HepG2 (cell line): ENCODE measurements at regions not wholly inside any gene's neighbourhood (a gene's known extent, or its start where the extent isn't known, plus 50 kb on each side); places are given as distances from the start of the nearest gene placed in this dataset.

Experiments
- ATAC-seq: fragments of 200-7000 bp; cut with Tn5 transposase; 3 replicates; pipeline ENCODE4 v1.9.1; 2020; ENCODE audit warnings: mild to moderate bottlenecking, moderate library complexity
- BruUV-seq: library from RNA; stranded (reverse); fragments of 400-500 nt; replicated peaks from 2 replicates; lab custom pipeline; 2021; lab: Mats Ljungman, UMichigan
- CTCF ChIA-PET: fragments of 300-600 bp; formaldehyde crosslinking; extraction: SDS; loops from one replicate; lab custom pipeline; 2021; ENCODE audit warnings: low total read pairs, inconsistent platforms, low intra/inter-chr PET ratio; lab: Yijun Ruan, JAX
- POLR2A ChIA-PET: fragments of 350-600 bp; sonication (Branson Sonifier 250); formaldehyde crosslinking; loops from one replicate; lab custom pipeline; 2020; ENCODE audit warnings: antibody characterized with exemption, inconsistent platforms; lab: Yijun Ruan, JAX
- DNase-seq: peaks from one replicate; pipeline ENCODE4 v3.0.0-alpha.2; 2015; ENCODE audit warnings: low spot score
- FAIRE-seq: peaks from 3 replicates; lab custom pipeline; 2011; peaks lifted over from hg19 to GRCh38; lab: Jason Lieb, UNC
- H2AFZ ChIP-seq: one replicate; pipeline ENCODE4 v1.6.1; 2011; ENCODE audit warnings: low read length, inconsistent platforms
- H3K27ac ChIP-seq: fragments of 300-600 bp; 3 replicates; pipeline ENCODE4 v1.8.0; 2011; ENCODE audit warnings: mixed run types, mild to moderate bottlenecking, mixed read lengths, low read length, inconsistent platforms; ENCODE audit not compliant: insufficient read depth; ENCODE audit errors: extremely low read length
- H3K27me3 ChIP-seq, 2 experiments: fragments of 200-600 bp in 1 of 2; 2 replicates in 1 of 2; 3 replicates in 1 of 2; pipeline versions ENCODE4 v1.6.0 to v1.8.0; 2011; ENCODE audit warnings: low read length in 2 of 2, mild to moderate bottlenecking in 2 of 2, moderate library complexity in 2 of 2, inconsistent platforms in 1 of 2; ENCODE audit not compliant: insufficient read depth in 2 of 2, control insufficient read depth in 1 of 2
- H3K36me3 ChIP-seq, 2 experiments: fragments of 200-600 bp in 1 of 2; replicated peaks in 1 of 2; 2 replicates in 1 of 2; 3 replicates in 1 of 2; pipeline versions ENCODE4 v1.5.1 to v1.8.0; 2011; ENCODE audit warnings: low read length in 2 of 2, inconsistent platforms in 1 of 2; ENCODE audit not compliant: insufficient read depth in 2 of 2, control insufficient read depth in 1 of 2
- H3K4me1 ChIP-seq: 2 replicates; pipeline ENCODE4 v1.5.1; 2012; ENCODE audit warnings: low read length, inconsistent platforms; ENCODE audit not compliant: insufficient read depth
- H3K4me2 ChIP-seq: 2 replicates; pipeline ENCODE4 v1.6.0; 2011; ENCODE audit warnings: low read depth, low read length, inconsistent platforms
- H3K4me3 ChIP-seq, 3 experiments: fragments of 200-600 bp in 1 of 3; sonication (generic), shearing (Covaris generic) in 1 of 3; replicated peaks in 1 of 3; 2 replicates each; pipeline ENCODE4 v1.5.1; 2011 to 2016; ENCODE audit warnings: low read length in 3 of 3, inconsistent platforms in 2 of 3, low read depth in 2 of 3, mild to moderate bottlenecking in 2 of 3, control low read depth in 1 of 3, mixed read lengths in 1 of 3; ENCODE audit not compliant: insufficient read depth in 1 of 3
- H3K79me2 ChIP-seq: one replicate; pipeline ENCODE4 v1.6.1; 2011; ENCODE audit warnings: low read length, inconsistent platforms; ENCODE audit not compliant: insufficient read depth
- H3K9ac ChIP-seq: 2 replicates; pipeline ENCODE4 v1.6.0; 2011; ENCODE audit warnings: mild to moderate bottlenecking, low read depth, low read length, inconsistent platforms; ENCODE audit not compliant: insufficient read depth
- H3K9me3 ChIP-seq: 2 replicates; pipeline ENCODE4 v1.5.1; 2012; ENCODE audit warnings: mild to moderate bottlenecking, low read length
- H4K20me1 ChIP-seq: 2 replicates; pipeline ENCODE4 v1.6.0; 2011; ENCODE audit warnings: inconsistent platforms, mild to moderate bottlenecking, low read length, moderate library complexity; ENCODE audit not compliant: insufficient read depth
- BCL6 ChIP-seq: IDR thresholded peaks from 2 replicates; pipeline ENCODE4 v1.6.1; 2016; ENCODE audit warnings: missing genetic modification reagents, missing compliant biosample characterization
- FOSL1 ChIP-seq: sonication (generic); formaldehyde crosslinking; IDR thresholded peaks from 2 replicates; pipeline ENCODE4 v1.9.0; 2021; ENCODE audit warnings: missing genetic modification reagents, borderline replicate concordance
- NCOR1 ChIP-seq: fragments of 200-600 bp; sonication (generic); IDR thresholded peaks from 2 replicates; pipeline ENCODE4 v1.7.0; 2017; ENCODE audit warnings: antibody characterized with exemption, low read length, borderline replicate concordance
- RORA ChIP-seq: sonication (generic); formaldehyde crosslinking; IDR thresholded peaks from 2 replicates; pipeline ENCODE4 v1.5.0; 2020; ENCODE audit warnings: mild to moderate bottlenecking, missing genetic modification reagents, moderate library complexity
- ZBTB40 ChIP-seq, 2 experiments: fragments of 450-650 bp in 1 of 2; sonication (generic) in 1 of 2; formaldehyde crosslinking in 1 of 2; IDR thresholded peaks; 2 replicates each; pipeline versions ENCODE4 v1.6.1 to v1.8.0; 2016 to 2022; ENCODE audit warnings: antibody characterized with exemption in 1 of 2, mild to moderate bottlenecking in 1 of 2, missing genetic modification reagents in 1 of 2
- ZFP1 ChIP-seq: IDR thresholded peaks from 2 replicates; pipeline ENCODE4 v1.6.1; 2016
- ZNF282 ChIP-seq: fragments of 450-650 bp; IDR thresholded peaks from 2 replicates; pipeline ENCODE4 v1.6.1; 2018; ENCODE audit not compliant: partially characterized antibody
- ZNF720 ChIP-seq: sonication (generic); formaldehyde crosslinking; IDR thresholded peaks from 2 replicates; pipeline ENCODE4 v1.4.0; 2020; ENCODE audit warnings: missing genetic modification reagents
- ZNF780A ChIP-seq: sonication (generic); formaldehyde crosslinking; IDR thresholded peaks from 2 replicates; pipeline ENCODE4 v1.8.0; 2022; ENCODE audit warnings: mild to moderate bottlenecking, missing genetic modification reagents, moderate library complexity
- ZNF781 ChIP-seq: sonication (generic); formaldehyde crosslinking; IDR thresholded peaks from 2 replicates; pipeline ENCODE4 v1.5.1; 2020; ENCODE audit warnings: borderline replicate concordance, mild to moderate bottlenecking, missing genetic modification reagents; ENCODE audit errors: not compliant biosample characterization
- WGBS: methylation state at CpG from one replicate; pipeline ENCODE4 v1.1.6; 2017; ENCODE audit warnings: low lambda C conversion rate; 5-methylcytosine and 5-hydroxymethylcytosine counted together
- in situ Hi-C: cut with HindIII; loops from 2 replicates; pipeline ENCODE4 v1.10.0; 2017; ENCODE audit warnings: low pct_unique_long_range_greater_than_20kb; ENCODE audit not compliant: extremely low pct_ligation_motif_present
- intact Hi-C: fragments of 100-400 bp; cut with micrococcal nuclease; formaldehyde crosslinking; loops from one replicate; pipeline ENCODE4 v1.10.0; 2022; ENCODE audit not compliant: unreplicated experiment

GRCh38 chr9:107087222-107087621 is 195.9 kb upstream of the RAD23B start:
- no peak for ATAC-seq
- Histone ChIP-seq H4K20me1 (no peaks in the 10 kb centered on the region), H3K4me3 (no peak overlapping the region), H3K36me3 (no peaks in the 10 kb centered on the region), H3K9me3 (no peaks in the 10 kb centered on the region), H2AFZ (no peak overlapping the region), H3K27me3 (no peaks in the 10 kb centered on the region; a peak in 1 of 5 replicates), H3K79me2 (no peaks in the 10 kb centered on the region), H3K4me2 (no peak overlapping the region), H3K9ac (no peak overlapping the region), H3K4me1 (no peaks in the 10 kb centered on the region), H3K27ac (no peak overlapping the region)
- BruUV-seq = no TSS peak
- no peak for FAIRE-seq
- ChIA-PET CTCF (no interaction called here), POLR2A (no interaction called here)
- in situ Hi-C loops (no loop called here), intact Hi-C loops (no loop called here)
- TF ChIP-seq ZNF720 (CRISPR knock-in tag) (no peak), NCOR1 (no peak), ZNF282 (no peak), ZNF781 (CRISPR knock-in tag) (no peak)
- WGBS = 45% methylated on average over 3 of the region's 3 CpGs
- no peak for DNase-seq

- ChIA-PET CTCF (no interaction called here), POLR2A (no interaction called here)
- BruUV-seq = no TSS peak
- no peak overlapping the region for H3K4me3 ChIP-seq
- no peak overlapping the region for H3K4me2 ChIP-seq
- no peak overlapping the region for H3K27ac ChIP-seq
- WGBS = 0% methylated on average over 1 of the region's 1 CpG
- intact Hi-C loops = no loop called here
- ATAC-seq (no peak), DNase-seq (no peak), FAIRE-seq (no peak)
- no peaks in the 10 kb centered on the region for H3K9me3 ChIP-seq
- no peaks in the 10 kb centered on the region for H4K20me1 ChIP-seq
- in situ Hi-C loops = no loop called here
- H3K36me3 ChIP-seq = no peaks in the 10 kb centered on the region
- no peaks in the 10 kb centered on the region; a peak in 1 of 5 replicates for H3K27me3 ChIP-seq
- H3K79me2 ChIP-seq = no peaks in the 10 kb centered on the region
- no peak overlapping the region for H3K9ac ChIP-seq
- H3K4me1 ChIP-seq = no peaks in the 10 kb centered on the region
- H2AFZ ChIP-seq = no peak overlapping the region
- TF ChIP-seq ZNF780A (CRISPR knock-in tag) (no peak), FOSL1 (CRISPR knock-in tag) (no peak), ZBTB40 (IDR thresholded peaks at IDR 0.05) (no peak), ZBTB40 (CRISPR knock-in tag; IDR thresholded peaks at IDR 0.05) (no peak), RORA (CRISPR knock-in tag) (no peak), BCL6 (no peak), ZFP1 (CRISPR knock-in tag) (no peak)
Measured at GRCh38 chr9:107090218-107090617, 192.9 kb upstream of the RAD23B start.
